ENCODE measurements at regions not wholly inside any gene's neighbourhood (a gene's known extent, or its start where the extent isn't known, plus 50 kb on each side); places are given as distances from the start of the nearest gene placed in this dataset.

DNA sequence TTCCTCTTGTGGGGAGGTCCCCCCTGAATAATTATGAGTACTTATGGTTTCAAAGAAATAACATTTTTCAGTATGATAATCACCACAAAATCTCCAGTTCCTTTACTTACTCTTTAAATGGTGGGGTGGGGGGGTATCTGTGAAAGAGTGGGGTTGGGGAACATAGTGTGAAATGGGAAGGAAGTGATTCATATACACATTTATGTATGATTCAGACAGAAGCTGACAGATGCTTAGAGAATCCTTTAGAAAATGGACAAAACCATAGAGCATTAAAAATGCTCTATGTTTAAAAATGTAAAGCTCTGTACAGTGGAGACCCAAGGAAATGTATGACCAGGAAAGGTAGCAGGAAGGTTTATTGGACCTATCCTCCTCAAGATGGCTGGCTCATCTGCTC, 267.5 kb upstream of the GRIA1 start:
- TF ChIP-seq POLR2A (IDR thresholded peaks at IDR 0.05): no peak
- TF ChIP-seq, protein P1, sequence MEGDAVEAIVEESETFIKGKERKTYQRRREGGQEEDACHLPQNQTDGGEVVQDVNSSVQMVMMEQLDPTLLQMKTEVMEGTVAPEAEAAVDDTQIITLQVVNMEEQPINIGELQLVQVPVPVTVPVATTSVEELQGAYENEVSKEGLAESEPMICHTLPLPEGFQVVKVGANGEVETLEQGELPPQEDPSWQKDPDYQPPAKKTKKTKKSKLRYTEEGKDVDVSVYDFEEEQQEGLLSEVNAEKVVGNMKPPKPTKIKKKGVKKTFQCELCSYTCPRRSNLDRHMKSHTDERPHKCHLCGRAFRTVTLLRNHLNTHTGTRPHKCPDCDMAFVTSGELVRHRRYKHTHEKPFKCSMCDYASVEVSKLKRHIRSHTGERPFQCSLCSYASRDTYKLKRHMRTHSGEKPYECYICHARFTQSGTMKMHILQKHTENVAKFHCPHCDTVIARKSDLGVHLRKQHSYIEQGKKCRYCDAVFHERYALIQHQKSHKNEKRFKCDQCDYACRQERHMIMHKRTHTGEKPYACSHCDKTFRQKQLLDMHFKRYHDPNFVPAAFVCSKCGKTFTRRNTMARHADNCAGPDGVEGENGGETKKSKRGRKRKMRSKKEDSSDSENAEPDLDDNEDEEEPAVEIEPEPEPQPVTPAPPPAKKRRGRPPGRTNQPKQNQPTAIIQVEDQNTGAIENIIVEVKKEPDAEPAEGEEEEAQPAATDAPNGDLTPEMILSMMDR (IDR thresholded peaks at IDR 0.05): no peak
